GM19035 (cell line): ENCODE measurements at regions not wholly inside any gene's neighbourhood (a gene's known extent, or its start where the extent isn't known, plus 50 kb on each side); places are given as distances from the start of the nearest gene placed in this dataset.
A peak's percentile ranks its signal among the peaks of the same experiment; 100 is the strongest.

Experiments
- ATAC-seq: cut with Tn5 transposase; IDR thresholded peaks from one replicate; pipeline ENCODE4 v1.9.1; 2021; ENCODE audit not compliant: unreplicated experiment

DNA sequence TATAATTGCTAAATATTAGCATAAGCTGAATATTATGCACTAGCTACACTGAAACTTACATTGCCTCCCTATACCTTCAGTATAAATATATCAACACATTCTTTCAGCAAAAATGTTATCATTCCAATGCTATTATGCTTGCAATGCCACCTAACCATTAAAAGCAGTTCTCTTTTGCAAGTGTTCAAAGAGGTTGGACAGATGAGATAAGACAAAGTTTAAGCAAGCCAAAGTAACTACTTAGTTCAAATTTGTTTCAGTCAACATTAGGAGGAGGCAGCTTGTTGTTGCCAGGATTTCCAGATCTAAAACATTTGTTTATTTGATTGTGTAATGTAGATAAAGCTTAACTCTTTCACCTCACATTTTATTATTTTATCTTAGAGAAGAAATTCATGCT, 323.9 kb upstream of the FAM241A start:
- no peak for ATAC-seq

DNA sequence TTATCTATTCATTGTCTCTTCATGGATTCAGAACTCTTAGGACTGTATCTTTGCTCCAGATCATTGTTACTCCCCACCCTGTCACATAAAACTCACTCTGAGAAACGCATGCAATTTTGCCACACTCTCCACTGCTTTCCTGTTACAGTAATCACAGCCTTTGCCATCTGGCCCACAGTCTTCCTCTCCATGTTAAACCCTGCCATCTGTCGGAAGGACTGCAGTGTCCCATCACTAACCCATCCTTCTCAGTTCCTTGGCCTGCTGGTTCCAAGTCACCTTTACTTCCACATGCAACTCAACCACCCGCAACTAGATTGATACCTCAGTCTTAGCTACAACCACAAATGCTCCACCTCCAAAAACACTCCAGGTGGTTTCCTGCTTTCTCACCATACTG, 308.7 kb upstream of the FAM241A start:
- no peak for ATAC-seq

DNA sequence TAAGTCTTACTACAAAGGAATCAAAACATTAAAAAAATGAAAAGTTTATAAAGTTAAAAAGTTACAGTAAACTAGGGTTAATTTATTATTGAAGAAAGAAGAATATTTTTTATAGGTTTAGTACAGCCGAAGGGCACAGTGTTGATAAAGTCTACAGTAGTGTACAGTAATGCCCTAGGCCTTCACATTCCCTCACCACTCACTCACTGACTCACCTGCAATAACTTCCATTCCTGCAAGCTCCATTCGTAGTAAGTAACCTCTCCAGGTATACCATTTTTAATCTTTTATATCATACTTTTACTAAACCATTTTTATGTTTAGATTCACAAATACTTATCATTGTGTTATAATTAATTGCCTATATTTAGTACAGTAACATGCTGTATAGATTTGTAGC, 307.5 kb upstream of the FAM241A start:
- ATAC-seq: no peak

DNA sequence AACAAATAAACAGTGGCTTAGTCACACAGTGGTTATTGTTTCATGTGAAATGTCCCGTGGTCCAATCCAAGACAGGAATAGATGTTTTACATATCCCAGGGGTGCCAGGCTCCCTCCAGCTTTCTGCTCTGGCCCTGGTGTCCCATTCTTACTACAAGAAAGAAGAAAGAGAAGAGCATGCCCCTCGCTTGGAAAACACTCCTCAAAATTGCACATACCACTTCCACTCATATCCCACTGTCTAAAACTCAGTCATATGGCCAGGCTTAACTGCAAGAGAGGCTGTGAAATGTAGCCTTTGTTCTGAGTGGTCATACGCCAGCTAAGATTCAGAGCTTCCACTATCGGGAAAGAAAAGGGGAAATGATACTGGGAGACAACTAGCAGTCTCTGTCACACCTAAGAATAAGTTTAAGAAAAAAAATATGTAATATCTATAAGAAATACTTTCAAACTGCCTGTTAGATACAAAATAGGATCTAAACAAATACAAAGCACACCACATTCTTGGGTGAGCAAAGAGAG, 306.8 kb upstream of the FAM241A start:
- ATAC-seq: no peak

DNA sequence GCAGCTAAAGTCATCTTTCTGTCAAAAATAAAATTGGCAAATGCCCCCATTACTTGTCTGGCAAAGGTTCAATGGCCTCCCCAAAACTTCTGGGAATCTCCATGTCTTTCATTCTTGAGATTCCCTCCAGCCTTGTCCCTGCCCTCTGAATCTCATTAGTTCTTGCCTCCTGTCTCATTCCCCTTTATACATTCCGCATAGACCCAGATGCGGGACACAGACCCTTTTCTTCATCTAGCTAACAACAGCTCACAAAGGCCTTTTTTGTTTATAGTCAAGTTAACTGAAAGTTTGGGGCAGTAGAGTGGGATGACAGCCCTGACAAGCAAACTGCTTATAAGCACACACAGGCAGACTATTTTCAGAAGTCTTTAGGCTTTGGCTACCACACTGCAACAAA, 306.1 kb upstream of the FAM241A start:
- ATAC-seq: no peak

DNA sequence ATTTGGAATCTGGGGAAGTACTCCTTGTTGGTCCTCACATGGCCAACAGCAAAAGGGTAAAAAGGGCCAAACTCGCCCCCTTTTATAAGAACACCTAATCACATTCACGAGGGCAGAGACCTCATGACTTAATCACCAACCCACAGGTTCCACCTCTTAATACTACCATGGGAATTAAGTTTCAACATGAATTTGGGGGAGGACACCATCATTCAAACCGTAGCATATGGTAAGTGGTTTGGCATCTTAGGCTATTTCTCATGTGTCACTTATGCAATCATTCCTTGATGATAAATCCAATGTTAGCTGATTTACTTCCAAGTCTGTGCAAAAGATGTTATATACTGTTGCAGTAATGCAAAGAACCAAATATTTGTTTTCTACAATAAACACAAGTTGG, 302.9 kb upstream of the FAM241A start:
- no peak for ATAC-seq

DNA sequence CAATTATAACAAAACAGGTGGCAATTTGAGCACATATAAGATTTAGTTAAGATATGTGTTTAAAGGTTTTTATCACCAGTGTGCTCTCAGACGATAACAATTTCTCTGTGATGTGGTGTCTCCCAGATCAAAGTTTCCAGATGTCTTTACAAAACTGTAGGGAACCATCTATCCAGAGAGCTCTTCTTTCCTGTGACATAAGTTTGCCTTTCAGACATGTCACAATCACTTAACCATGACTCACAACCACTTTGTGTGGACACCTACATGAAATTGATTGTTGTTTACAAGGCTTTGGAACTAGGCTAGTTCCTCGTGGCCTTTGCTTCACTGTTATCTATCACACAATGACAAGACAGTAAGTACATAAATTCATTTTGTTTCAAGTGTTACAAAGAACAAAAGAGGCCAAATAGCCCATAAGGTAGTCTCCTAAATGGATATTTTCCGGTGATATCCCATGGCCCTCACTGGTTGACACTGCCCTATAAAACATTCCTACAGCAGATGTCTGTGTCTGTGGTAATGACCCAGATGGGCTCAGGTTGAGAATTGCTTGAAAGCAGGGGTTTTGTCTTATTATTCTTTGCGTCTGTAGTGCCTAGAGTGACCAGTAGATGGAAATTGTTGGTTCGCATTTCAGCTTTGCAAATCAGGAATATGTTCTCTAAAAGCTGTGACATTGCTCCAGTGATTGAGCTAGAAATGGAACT, 297.8 kb upstream of the FAM241A start:
- no peak for ATAC-seq

DNA sequence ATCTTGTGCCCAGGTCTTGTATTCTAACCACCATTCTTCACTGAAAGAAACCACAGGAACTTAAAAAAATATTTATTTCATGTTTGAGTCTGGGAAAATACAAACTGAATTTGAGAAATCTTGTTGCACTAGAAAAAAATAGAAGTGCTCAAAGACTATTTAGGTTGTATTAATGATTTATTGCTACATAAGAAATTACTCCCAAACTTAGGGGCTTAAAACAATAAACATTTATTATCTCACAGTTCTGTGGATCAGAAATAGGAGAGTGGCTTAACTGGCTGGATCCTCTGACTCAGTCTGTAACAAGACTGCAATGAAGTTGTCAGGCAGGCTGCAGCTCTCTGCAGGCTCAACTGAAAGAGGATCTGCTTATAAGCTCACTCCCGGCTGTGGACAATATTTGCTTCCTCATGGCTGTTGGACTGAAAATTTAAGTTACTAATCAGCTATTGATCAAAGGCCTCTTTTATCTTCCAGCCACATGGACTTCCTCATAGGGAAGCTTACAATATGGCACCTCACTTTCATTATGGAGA, 295.4 kb upstream of the FAM241A start:
- no peak for ATAC-seq

DNA sequence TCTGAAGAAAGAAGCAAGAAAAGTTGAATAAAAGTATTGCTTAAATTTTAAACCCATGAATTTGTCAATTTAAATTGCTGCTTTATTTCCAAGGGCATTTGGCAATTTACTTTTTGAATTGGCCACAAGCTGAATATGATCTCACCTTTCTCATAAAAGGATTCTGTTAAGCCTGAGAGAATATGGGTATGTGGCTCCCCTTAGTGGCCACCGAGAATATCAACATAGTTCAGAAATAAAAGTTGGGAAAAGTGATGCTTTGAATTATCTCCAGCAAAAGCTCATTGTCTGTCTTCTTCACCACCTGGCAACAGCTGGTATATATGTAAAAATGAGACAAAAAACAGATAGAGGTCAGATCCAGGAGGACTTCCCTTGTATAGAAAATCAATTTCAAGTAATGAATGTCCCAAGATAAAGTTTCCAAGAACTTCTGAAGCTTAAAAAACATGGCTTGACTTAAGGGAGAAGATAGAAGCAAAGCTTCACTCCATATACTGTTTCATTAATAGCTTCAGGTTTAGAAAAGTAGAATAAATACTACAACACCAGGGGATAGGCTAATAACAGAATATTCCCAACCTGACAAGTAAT, 290.7 kb upstream of the FAM241A start:
- ATAC-seq: no peak

DNA sequence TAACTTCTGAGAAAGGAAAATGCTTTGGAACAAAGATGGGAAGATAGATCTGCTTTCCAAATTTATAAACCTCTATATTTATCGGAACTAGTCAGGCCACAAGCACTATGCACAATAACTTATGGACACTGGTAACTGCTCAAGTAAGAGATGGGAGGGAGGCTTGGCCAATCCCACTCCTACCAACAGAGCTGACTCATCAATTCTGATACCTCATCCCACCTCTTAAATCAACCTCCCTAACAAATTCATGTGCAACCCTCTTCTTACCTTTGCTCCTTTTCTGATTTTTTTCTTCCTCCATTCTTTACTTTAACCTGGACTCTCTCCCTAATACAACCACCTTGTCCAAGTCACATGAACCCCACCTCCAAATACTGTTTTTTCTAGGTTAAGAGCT, 289.9 kb upstream of the FAM241A start:
- ATAC-seq: no peak

DNA sequence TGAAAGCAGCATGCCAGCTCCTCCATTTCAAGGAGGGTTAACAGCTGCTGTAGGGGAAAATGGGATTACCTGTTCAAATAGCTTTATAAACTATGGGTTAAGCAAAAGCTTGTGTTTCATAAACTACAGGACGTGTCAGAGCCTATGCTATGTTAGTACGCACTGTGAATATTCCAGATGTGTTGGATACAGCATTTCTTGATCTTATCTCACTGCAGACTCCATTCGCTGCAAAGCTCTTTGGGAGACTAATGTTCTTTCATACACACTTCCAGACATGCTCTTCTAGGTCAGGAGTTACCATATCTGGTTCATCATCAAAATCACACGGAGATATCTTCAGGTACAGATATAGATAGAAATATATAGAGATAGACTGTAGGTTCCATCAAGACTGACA, 281.2 kb upstream of the FAM241A start:
- ATAC-seq: no peak

DNA sequence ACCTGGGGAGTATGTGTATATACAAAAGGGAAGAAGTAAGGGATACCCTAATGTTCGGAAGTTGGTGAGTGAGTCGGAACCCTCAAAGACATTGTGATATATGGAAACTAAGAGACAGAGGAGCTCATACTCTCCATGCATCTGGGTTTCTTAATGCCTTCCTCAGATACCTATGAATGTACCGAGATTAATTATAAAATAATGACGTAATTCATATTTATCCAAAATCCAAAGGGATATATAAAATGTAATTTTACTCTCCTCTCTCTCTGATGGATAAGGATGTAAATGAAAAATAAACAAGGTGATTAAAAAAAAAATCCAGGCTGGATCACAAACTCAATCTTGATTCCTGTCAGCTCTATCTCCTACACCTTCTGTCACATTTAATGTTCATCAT, 275.9 kb upstream of the FAM241A start:
- no peak for ATAC-seq

DNA sequence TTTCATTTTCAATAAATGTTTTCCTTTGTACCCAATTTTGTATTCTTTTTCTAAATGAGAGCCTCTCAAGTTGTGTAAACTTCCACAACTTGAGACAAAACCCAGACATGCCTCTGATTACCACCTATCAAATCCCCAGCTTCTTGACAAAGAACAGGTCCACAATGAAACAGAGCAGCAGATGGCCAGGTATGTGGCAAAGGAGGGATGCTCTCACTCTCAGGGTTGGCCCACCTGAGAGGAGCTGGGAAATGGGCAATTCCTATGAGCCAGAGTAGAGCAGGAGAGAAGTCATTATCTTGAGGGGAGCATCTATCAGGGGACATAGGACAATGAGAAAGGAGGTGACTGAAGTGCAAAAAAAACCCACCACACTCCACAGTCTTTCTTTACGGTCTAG, 273.5 kb upstream of the FAM241A start:
- no peak for ATAC-seq

DNA sequence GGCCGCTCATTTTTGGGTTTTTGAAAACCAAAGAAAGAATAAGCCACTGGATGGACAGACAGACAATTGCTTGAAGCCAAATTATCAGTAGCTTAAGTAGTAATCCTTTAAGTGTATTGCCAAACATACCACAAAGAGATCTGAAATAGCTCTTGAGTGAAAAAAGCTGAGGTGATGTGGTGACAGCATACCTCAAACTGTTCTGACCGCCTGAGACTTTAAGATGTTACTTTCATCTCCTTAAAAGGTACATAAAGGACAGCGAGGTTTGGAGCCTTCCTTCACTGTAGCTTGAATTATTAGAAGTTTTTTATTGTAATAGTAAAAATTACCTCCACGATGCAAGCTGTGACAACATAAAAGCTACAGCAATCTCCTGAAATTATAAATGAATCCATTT, 271.5 kb upstream of the FAM241A start:
- no peak for ATAC-seq

DNA sequence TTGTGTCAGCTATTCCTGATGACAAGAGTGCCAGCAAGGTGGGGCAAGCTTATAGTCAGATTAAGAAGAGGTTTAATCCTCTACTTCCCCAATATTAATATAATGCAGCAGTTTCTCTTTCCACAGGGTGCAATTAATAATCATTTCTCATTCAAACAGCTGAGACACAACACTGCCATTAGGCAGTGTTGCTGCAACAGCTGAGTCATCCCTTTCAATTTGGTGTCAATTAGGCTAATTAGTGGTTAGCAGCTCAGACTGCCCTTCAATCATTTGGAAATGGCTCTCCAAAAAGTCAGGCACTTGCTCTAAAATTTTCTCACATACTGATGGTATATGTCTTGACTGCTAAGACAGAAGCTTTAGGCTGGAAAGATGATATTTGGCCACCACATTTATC, 265.7 kb upstream of the FAM241A start:
- no peak for ATAC-seq

DNA sequence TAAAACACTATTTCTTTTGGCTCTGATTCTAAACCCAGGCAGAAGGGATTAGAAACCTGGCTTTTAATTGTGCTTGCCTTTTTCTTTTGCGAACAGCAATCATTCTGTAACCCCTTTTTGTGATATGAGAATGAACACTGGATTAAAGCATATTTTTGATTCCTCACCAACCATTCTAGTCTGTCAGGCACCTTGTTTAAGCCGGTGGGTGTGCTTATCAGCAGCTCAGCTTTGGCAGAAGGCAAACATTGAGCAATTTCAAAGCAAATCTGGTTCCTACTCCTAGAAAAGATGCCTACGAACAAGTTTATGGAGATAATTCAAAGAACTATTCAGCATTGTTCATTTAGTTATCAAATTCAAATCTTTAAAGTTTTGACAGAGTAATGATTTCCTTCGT, 265.1 kb upstream of the FAM241A start:
- no peak for ATAC-seq

DNA sequence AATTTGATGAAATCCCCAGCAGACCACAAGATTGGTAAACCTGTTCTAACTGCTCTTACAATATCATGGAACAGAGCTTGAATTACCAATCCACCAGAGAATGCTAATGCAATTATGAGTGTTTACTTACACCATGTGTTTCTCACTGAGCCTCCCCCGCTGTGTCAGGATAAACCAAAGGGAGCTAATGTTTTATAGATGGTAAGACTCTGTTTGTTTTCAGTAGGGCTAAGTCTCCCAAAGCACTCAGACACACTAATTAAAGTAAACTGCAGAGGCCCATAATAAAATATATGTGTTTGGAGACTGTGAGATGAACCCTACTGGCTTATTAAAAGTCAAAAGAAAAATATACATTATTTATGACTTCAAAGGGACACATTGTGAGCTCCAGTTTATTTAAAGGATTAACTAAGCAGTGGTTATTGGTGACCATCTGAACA, 261.7 kb upstream of the FAM241A start:
- no peak for ATAC-seq

DNA sequence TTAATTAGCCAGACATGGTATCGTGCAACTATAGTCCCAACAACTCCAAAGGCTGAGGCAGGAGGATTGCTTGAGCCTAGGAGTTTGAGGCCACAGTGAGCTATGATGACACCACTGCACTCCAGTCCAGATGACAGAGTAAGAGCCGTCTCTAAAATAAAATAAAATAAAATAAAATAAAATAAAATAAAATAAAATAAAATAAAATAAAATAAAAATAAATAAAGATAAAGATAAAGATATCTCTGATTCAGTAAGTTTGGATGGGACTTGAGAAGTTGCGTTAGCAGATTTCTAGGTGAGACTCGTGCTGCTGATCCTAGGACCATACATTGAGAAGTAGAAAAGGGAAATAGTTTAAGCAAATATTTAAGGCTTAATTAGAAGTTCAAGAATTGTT, 254.8 kb upstream of the FAM241A start:
- no peak for ATAC-seq

DNA sequence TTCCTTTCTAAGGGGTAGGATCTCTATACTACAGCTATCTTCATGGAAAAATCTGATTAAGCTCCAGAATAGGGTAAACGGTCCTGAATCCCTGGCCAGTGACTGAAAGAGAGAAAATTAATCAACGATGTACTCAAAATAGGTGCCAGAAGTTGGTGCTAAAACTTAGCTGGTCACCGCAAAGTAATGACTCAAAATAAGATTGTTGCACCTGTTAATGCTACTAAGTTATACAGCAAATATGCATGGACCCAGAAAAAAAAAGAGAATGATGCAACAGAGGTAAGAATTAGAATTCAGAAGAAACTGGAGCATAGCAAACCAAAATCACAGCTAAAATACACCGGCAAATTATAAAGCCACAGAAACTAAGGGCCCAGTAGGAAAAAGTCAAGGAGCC, 239.7 kb upstream of the FAM241A start:
- peak; percentile 79 for ATAC-seq

DNA sequence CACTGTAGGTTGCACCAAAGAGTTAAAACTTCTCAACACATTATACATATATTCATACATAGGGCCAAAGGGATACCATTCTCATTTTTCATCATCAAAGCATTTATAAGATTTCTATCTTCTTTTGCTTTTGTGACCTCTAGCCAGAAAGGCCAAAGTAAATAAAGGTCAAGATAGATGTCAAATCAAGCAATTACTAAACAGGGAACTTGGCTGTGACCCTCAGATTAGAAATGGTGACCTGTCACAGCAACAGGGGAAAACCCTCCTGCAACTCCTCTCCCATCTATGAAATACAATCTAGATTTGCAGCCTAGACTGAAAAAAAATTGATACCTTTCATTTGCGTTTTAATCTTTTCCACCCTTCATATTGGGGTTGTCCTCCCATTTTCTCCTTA, 225.6 kb upstream of the FAM241A start:
- no peak for ATAC-seq

DNA sequence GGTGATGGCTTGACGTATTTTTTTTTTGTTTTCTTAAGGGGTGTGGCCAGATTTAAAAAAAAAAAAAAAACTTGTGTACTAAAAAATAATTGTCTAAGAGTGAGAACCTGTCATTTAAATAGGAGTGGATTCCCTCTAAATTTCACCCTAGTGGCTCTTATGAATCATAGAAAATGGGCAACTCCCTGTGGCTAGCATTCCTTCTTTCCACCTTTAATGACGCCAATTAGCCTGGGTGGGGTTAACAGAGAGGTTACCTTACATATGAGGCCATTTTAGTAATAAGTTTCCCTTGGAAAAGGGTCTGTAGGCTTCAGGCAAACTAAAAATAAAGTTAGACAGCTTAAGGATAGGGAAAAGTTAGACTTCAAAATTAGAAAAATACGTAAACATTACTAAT, 223.5 kb upstream of the FAM241A start:
- ATAC-seq: no peak

DNA sequence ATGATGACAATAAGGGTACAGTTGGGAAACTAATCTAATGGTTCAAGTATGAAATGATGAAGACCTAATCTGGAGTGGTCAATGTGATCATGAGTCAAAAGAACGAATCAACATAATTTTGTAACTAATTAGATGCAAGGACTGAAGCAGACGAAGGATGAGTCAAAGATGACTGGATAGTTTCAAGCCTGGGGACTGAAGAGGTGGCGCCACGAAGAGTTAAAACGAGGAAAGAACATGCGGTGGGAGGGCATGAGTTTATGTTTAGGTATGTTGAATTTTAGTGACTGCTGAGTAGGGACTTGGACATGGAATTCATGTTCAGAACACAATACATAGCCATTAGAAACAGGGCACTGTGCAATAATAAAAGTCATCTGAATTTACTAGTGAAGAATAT, 221.5 kb upstream of the FAM241A start:
- no peak for ATAC-seq

DNA sequence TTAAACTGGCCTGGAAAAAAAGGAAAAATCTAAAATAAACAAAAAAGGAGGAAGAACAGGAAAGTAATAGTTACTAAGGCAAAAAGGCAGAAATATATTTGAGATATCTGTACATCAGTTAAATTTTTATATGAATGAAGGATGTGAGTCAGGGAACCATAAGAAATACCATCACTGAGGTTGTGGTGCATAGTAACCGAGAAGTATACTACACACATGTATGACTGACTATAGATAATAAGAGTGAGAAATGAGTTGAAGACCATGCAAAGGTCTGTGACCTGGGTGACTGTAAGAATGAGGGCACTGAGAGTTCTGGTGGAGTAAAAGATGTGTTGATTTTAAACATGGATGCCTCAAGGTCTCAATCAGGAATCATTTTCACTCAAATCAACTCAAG, 220.6 kb upstream of the FAM241A start:
- no peak for ATAC-seq
